H9 (cell line): ENCODE measurements at regions not wholly inside any gene's neighbourhood (a gene's known extent, or its start where the extent isn't known, plus 50 kb on each side); places are given as distances from the start of the nearest gene placed in this dataset.
A peak's percentile ranks its signal among the peaks of the same experiment; 100 is the strongest.

Experiments
- DNase-seq: peaks from one replicate; pipeline ENCODE4 v3.0.0-alpha.2; 2017
- H2AFZ ChIP-seq: one replicate; pipeline ENCODE4 v1.6.1; 2013; ENCODE audit warnings: mild to moderate bottlenecking, low read length, control low read depth, moderate library complexity
- H2AK5ac ChIP-seq: 2 replicates; pipeline ENCODE4 v1.6.1; 2013; ENCODE audit warnings: low read length, control low read depth, mixed read lengths; ENCODE audit not compliant: insufficient read length
- H2BK120ac ChIP-seq: one replicate; pipeline ENCODE4 v1.6.1; 2013; ENCODE audit warnings: low read depth, mild to moderate bottlenecking, low read length, control low read depth, inconsistent platforms; ENCODE audit not compliant: poor library complexity, severe bottlenecking
- H2BK12ac ChIP-seq: 2 replicates; pipeline ENCODE4 v1.6.1; 2013; ENCODE audit warnings: low read length, control low read depth, mixed read lengths, low read depth; ENCODE audit not compliant: insufficient read length
- H2BK15ac ChIP-seq: 2 replicates; pipeline ENCODE4 v1.6.1; 2013; ENCODE audit warnings: low read depth, low read length, control low read depth
- H2BK20ac ChIP-seq: one replicate; pipeline ENCODE4 v1.6.1; 2013; ENCODE audit warnings: low read depth, mild to moderate bottlenecking, low read length, control low read depth, inconsistent platforms; ENCODE audit not compliant: poor library complexity, severe bottlenecking
- H2BK5ac ChIP-seq: 2 replicates; pipeline ENCODE4 v1.6.1; 2013; ENCODE audit warnings: low read length, control low read depth, mixed read lengths; ENCODE audit not compliant: insufficient read length
- H3K14ac ChIP-seq: 2 replicates; pipeline ENCODE4 v1.6.1; 2013; ENCODE audit warnings: low read length, control low read depth; ENCODE audit not compliant: insufficient read depth
- H3K18ac ChIP-seq: 2 replicates; pipeline ENCODE4 v1.6.1; 2013; ENCODE audit warnings: low read depth, mild to moderate bottlenecking, mixed read lengths, low read length, control low read depth; ENCODE audit not compliant: insufficient read length
- H3K23ac ChIP-seq: 2 replicates; pipeline ENCODE4 v1.6.1; 2013; ENCODE audit warnings: low read length, control low read depth, mixed read lengths, low read depth; ENCODE audit not compliant: insufficient read length
- H3K23me2 ChIP-seq: 2 replicates; pipeline ENCODE4 v1.6.1; 2013; ENCODE audit warnings: low read depth, mild to moderate bottlenecking, mixed read lengths, low read length, control low read depth; ENCODE audit not compliant: insufficient read length, poor library complexity, severe bottlenecking
- H3K27ac ChIP-seq: 2 replicates; pipeline ENCODE4 v1.5.1; 2013; ENCODE audit warnings: low read length, control low read depth, mixed read lengths, low read depth; ENCODE audit not compliant: insufficient read length
- H3K27me3 ChIP-seq: 2 replicates; pipeline ENCODE4 v1.6.1; 2013; ENCODE audit warnings: low read length, control low read depth, inconsistent platforms; ENCODE audit not compliant: insufficient read depth
- H3K4ac ChIP-seq: 2 replicates; pipeline ENCODE4 v1.6.1; 2013; ENCODE audit warnings: low read depth, mild to moderate bottlenecking, control low read depth, inconsistent platforms, low read length, moderate library complexity
- H3K4me1 ChIP-seq: 2 replicates; pipeline ENCODE4 v1.6.1; 2013; ENCODE audit warnings: low read length, control low read depth, inconsistent platforms; ENCODE audit not compliant: insufficient read depth
- H3K4me2 ChIP-seq: 2 replicates; pipeline ENCODE4 v1.6.1; 2013; ENCODE audit warnings: low read length, control low read depth, mixed read lengths; ENCODE audit not compliant: insufficient read length, insufficient read depth
- H3K56ac ChIP-seq: 2 replicates; pipeline ENCODE4 v1.6.1; 2013; ENCODE audit warnings: low read depth, mild to moderate bottlenecking, mixed read lengths, low read length, control low read depth; ENCODE audit not compliant: insufficient read length
- H3K79me1 ChIP-seq: 2 replicates; pipeline ENCODE4 v1.6.1; 2013; ENCODE audit warnings: low read depth, mild to moderate bottlenecking, moderate library complexity, low read length, control low read depth, inconsistent platforms; ENCODE audit not compliant: insufficient read depth, poor library complexity, severe bottlenecking
- H3K79me2 ChIP-seq: 2 replicates; pipeline ENCODE4 v1.6.1; 2013; ENCODE audit warnings: low read length, control low read depth, inconsistent platforms; ENCODE audit not compliant: insufficient read depth
- H3K9ac ChIP-seq: 2 replicates; pipeline ENCODE4 v1.6.1; 2013; ENCODE audit warnings: low read length, control low read depth, mixed read lengths; ENCODE audit not compliant: insufficient read length; ENCODE audit errors: extremely low read depth
- H3K9me3 ChIP-seq: one replicate; pipeline ENCODE4 v1.6.1; 2013; ENCODE audit warnings: low read depth, low read length, inconsistent platforms; ENCODE audit not compliant: control insufficient read depth
- H3T11ph ChIP-seq: one replicate; pipeline ENCODE4 v1.6.1; 2013; ENCODE audit warnings: mild to moderate bottlenecking, low read length, control low read depth, inconsistent platforms
- H4K20me1 ChIP-seq: one replicate; pipeline ENCODE4 v1.6.1; 2013; ENCODE audit not compliant: control insufficient read depth, insufficient read length, insufficient read depth
- H4K5ac ChIP-seq: 2 replicates; pipeline ENCODE4 v1.6.1; 2013; ENCODE audit warnings: low read depth, mild to moderate bottlenecking, mixed read lengths, low read length, control low read depth; ENCODE audit not compliant: insufficient read length
- H4K8ac ChIP-seq: replicated peaks from 2 replicates; pipeline ENCODE4 v1.6.1; 2013; ENCODE audit warnings: low read length, control low read depth, mixed read lengths, low read depth; ENCODE audit not compliant: insufficient read length
- H4K91ac ChIP-seq: 2 replicates; pipeline ENCODE4 v1.6.1; 2013; ENCODE audit warnings: low read depth, mild to moderate bottlenecking, moderate library complexity, mixed read lengths, low read length, control low read depth; ENCODE audit not compliant: insufficient read length
- H3K27ac Mint-ChIP-seq, 3 experiments: 2 replicates in 2 of 3; 3 replicates in 1 of 3; pipeline ENCODE4 v1.8.0; 2020 to 2021; ENCODE audit warnings: mixed read lengths in 3 of 3, mild to moderate bottlenecking in 1 of 3, moderate library complexity in 1 of 3
- H3K27me3 Mint-ChIP-seq: 2 replicates; pipeline ENCODE4 v1.8.0; 2021; ENCODE audit warnings: low read depth, mild to moderate bottlenecking, moderate library complexity, mixed read lengths
- H3K36me3 Mint-ChIP-seq, 3 experiments: 2 replicates in 2 of 3; 3 replicates in 1 of 3; pipeline ENCODE4 v1.8.0; 2020 to 2021; ENCODE audit warnings: low read depth in 3 of 3, mixed read lengths in 3 of 3; ENCODE audit not compliant: insufficient read depth in 1 of 3
- H3K4me1 Mint-ChIP-seq, 2 experiments: 2 replicates each; pipeline ENCODE4 v1.8.0; 2020; ENCODE audit warnings: mixed read lengths in 2 of 2
- H3K4me3 Mint-ChIP-seq, 2 experiments: 2 replicates in 1 of 2; 3 replicates in 1 of 2; pipeline ENCODE4 v1.8.0; 2020 to 2021; ENCODE audit warnings: mild to moderate bottlenecking in 2 of 2, mixed read lengths in 2 of 2, moderate library complexity in 1 of 2
- H3K9me3 Mint-ChIP-seq, 2 experiments: 2 replicates in 1 of 2; 3 replicates in 1 of 2; pipeline ENCODE4 v1.8.0; 2020; ENCODE audit warnings: mild to moderate bottlenecking in 2 of 2, mixed read lengths in 2 of 2, moderate library complexity in 1 of 2
- CTCF ChIP-seq: fragments of 200-600 bp; sonication (generic); conservative IDR thresholded peaks from 3 replicates; pipeline ENCODE4 v1.8.0; 2021; ENCODE audit warnings: antibody characterized with exemption, mild to moderate bottlenecking
- WGBS: extraction: QIAGEN DNeasy Blood & Tissue Kit; methylation state at CpG from one replicate; pipeline ENCODE4 v1.1.7; 2013; ENCODE audit warnings: missing lambda C conversion rate, low lambda C conversion rate, mixed read lengths; ENCODE audit not compliant: insufficient read length; ENCODE audit errors: extremely low coverage; 5-methylcytosine and 5-hydroxymethylcytosine counted together

GRCh38 chrX:125378205-125378604 is 58.5 kb downstream of the TEX13C start:
- Histone ChIP-seq H2BK20ac (no peak overlapping the region), H3K4me1 (no peaks in the 10 kb centered on the region), H3K23me2 (no peaks in the 10 kb centered on the region), H2BK5ac (no peak overlapping the region), H3K4ac (no peak overlapping the region), H3K9me3 (no peaks in the 10 kb centered on the region), H3K14ac (no peak overlapping the region), H2AK5ac (no peak overlapping the region), H3K79me1 (no peaks in the 10 kb centered on the region), H4K5ac (no peak overlapping the region), H3T11ph (no peak overlapping the region), H3K9ac (no peak overlapping the region), H2AFZ (no peak overlapping the region), H3K23ac (no peak overlapping the region), H3K56ac (no peak overlapping the region), H3K27ac (no peak overlapping the region), H4K91ac (no peak overlapping the region), H3K27me3 (no peaks in the 10 kb centered on the region), H3K79me2 (no peaks in the 10 kb centered on the region), H2BK12ac (no peak overlapping the region), H2BK15ac (no peak overlapping the region), H4K20me1 (no peaks in the 10 kb centered on the region), H4K8ac (no peak overlapping the region), H2BK120ac (no peak overlapping the region), H3K4me2 (no peak overlapping the region), H3K18ac (no peak overlapping the region)
- Mint-ChIP-seq H3K4me1 (peaks cover 11 to 12% of the 10 kb centered on the region in 2 experiments), H3K27me3 (peaks cover 33% of the 10 kb centered on the region), H3K9me3 (peaks cover 12 to 14% of the 10 kb centered on the region in 2 experiments), H3K4me3 (no peak overlapping the region), H3K36me3 (no peaks in the 10 kb centered on the region; a peak in 2 of 7 replicates), H3K27ac (no peak overlapping the region)
- no peak for DNase-seq
- peak; percentile 42; the same call in 2 of the 3 replicates for TF ChIP-seq CTCF
- WGBS, result no CpG with 5 or more reads among the region's 4 CpGs
